Testis (tissue), 2 donors: ENCODE measurements at regions not wholly inside any gene's neighbourhood (a gene's known extent, or its start where the extent isn't known, plus 50 kb on each side); places are given as distances from the start of the nearest gene placed in this dataset.

Experiments used
- DNase-seq: peaks from one replicate; pipeline ENCODE4 v3.0.0-alpha.2; 2019
- H3K27ac ChIP-seq, 2 donors: fragments of 200-600 bp; sonication (generic); one replicate each; pipeline ENCODE4 v1.5.1; 2019
- H3K27me3 ChIP-seq: fragments of 200-600 bp; sonication (generic); one replicate; pipeline ENCODE4 v1.5.1; 2019
- H3K36me3 ChIP-seq: fragments of 200-600 bp; sonication (generic); one replicate; pipeline ENCODE4 v1.5.1; 2017; ENCODE audit warnings: low read depth; ENCODE audit errors: missing control alignments
- H3K4me1 ChIP-seq: fragments of 200-600 bp; sonication (generic); one replicate; pipeline ENCODE4 v1.5.1; 2019
- H3K4me3 ChIP-seq, 2 donors: fragments of 200-600 bp; sonication (generic); one replicate each; pipeline ENCODE4 v1.5.1; 2017 to 2019
- H3K9me3 ChIP-seq: fragments of 200-600 bp; sonication (generic); one replicate; pipeline ENCODE4 v1.5.1; 2017
- POLR2A ChIP-seq: fragments of 450-650 bp; IDR thresholded peaks from one replicate; pipeline ENCODE4 v1.6.1; 2017; ENCODE audit warnings: antibody characterized with exemption, mild to moderate bottlenecking, moderate library complexity
- WGBS, 2 donors: methylation state at CpG; one replicate each; pipeline ENCODE4 v1.1.5; 2018; 5-methylcytosine and 5-hydroxymethylcytosine counted together
- intact Hi-C: fragments of 100-400 bp; cut with DNase I; formaldehyde crosslinking; loops from one replicate; pipeline ENCODE4 v1.15.1; 2023; ENCODE audit warnings: low total_unique reads
- TF ChIP-seq, protein P1 (sequence below), 3 experiments: fragments of 450-650 bp in 2 of 3; fragments of 200-600 bp in 1 of 3; sonication (generic) in 1 of 3; IDR thresholded peaks; one replicate each; pipeline ENCODE4 v1.5.1; 2016 to 2019; ENCODE audit warnings: antibody characterized with exemption in 3 of 3, mild to moderate bottlenecking in 2 of 3, moderate library complexity in 1 of 3

DNA sequence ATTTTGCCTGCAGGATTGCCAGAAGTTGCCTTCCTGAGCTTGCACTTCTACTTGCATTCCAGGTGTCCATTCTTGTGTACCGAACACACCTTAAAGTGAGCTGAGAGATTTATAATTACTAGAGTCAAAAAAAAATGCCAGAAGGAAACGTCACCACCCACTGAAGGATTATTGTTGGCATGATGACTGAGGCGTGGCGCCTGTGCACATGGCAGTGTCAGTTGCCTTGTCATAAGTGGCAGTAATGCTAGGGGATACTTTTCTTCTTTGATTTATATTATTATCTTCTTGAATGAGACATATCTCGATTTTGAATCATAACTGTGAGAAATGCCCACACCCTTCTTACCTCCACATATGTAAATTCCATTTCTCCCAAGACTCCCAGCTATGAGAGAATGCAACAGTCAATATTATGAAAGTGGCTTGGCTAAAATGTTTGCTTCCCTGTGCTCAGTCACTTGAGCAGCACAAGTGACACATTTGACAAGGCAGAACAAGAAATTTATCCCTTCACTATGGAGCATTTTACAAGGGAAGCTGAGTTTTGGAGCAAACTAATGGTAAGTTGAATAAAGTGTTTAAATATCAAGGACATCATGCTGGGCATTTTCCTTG, 149.5 kb upstream of the SASH1 start:
- Histone ChIP-seq H3K27ac (no peak overlapping the region), H3K27me3 (no peaks in the 10 kb centered on the region), H3K4me1 (peaks cover 12% of the 10 kb centered on the region), H3K9me3 (no peaks in the 10 kb centered on the region), H3K4me3 (no peak overlapping the region), H3K36me3 (no peaks in the 10 kb centered on the region)
- WGBS, 2 donors: 86 to 93% methylated on average over 5 of the region's 5 CpGs
- intact Hi-C loops: no loop called here
- TF ChIP-seq POLR2A: no peak
- TF ChIP-seq, protein P1, sequence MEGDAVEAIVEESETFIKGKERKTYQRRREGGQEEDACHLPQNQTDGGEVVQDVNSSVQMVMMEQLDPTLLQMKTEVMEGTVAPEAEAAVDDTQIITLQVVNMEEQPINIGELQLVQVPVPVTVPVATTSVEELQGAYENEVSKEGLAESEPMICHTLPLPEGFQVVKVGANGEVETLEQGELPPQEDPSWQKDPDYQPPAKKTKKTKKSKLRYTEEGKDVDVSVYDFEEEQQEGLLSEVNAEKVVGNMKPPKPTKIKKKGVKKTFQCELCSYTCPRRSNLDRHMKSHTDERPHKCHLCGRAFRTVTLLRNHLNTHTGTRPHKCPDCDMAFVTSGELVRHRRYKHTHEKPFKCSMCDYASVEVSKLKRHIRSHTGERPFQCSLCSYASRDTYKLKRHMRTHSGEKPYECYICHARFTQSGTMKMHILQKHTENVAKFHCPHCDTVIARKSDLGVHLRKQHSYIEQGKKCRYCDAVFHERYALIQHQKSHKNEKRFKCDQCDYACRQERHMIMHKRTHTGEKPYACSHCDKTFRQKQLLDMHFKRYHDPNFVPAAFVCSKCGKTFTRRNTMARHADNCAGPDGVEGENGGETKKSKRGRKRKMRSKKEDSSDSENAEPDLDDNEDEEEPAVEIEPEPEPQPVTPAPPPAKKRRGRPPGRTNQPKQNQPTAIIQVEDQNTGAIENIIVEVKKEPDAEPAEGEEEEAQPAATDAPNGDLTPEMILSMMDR (IDR thresholded peaks at IDR 0.05): no peak
- DNase-seq: no peak

DNA sequence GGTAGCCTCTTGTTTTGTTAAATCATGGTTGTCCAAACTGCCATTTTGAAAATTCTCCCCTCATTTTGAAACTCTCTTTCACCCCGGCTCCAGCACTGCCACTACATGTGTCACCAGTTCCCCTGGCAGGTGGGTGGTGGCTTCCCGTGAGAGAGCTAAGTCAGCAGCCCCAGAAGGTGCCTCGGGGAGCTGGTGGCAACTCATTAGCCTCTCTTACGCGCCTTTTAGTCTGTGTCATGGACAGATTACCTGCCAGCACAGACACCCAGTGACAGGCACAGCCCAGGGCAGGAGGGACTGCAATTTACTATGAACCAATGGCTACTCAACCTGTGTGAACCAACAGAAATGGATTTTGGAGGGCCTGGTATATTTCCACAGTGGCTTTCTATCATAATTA, 147.1 kb upstream of the SASH1 start:
- H3K4me1 ChIP-seq: peaks cover 12% of the 10 kb centered on the region
- no peak overlapping the region for H3K4me3 ChIP-seq
- 95 to 100% methylated on average over 5 of the region's 5 CpGs for WGBS, 2 donors
- intact Hi-C loops: no loop called here
- TF ChIP-seq, protein P1 (IDR thresholded peaks at IDR 0.05): no peak
- no peak for TF ChIP-seq POLR2A
- H3K9me3 ChIP-seq: no peaks in the 10 kb centered on the region
- H3K27me3 ChIP-seq: no peaks in the 10 kb centered on the region
- H3K27ac ChIP-seq: no peak overlapping the region
- DNase-seq: no peak
- no peaks in the 10 kb centered on the region for H3K36me3 ChIP-seq

DNA sequence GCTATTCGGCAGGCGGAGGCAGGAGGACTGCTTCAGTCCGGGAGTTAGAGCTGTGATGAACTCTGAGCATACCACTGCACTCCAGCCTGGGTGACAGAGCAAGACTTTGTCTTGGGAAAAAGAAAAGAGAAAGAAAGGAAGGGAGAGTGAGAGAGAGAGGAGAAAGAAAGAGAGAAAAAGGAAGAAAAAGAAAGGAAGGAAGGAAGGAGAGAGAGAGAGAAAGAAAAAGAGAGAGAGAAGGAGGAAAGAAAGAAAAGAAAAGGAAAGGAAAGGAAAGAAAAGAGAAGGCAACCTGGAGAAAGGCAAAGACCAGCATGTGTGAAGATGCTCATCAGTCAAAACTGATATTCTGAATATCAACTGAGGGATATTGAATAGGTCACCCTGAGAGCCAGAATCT, 143.1 kb upstream of the SASH1 start:
- no peak overlapping the region for H3K4me3 ChIP-seq
- no peaks in the 10 kb centered on the region for H3K4me1 ChIP-seq
- no peak for TF ChIP-seq POLR2A
- TF ChIP-seq, protein P1 (IDR thresholded peaks at IDR 0.05): no peak
- DNase-seq: no peak
- intact Hi-C loops: no loop called here
- H3K27ac ChIP-seq: no peak overlapping the region
- H3K27me3 ChIP-seq: no peaks in the 10 kb centered on the region
- H3K36me3 ChIP-seq: no peaks in the 10 kb centered on the region
- no peaks in the 10 kb centered on the region for H3K9me3 ChIP-seq
- WGBS, 2 donors: 87 to 98% methylated on average over 3 of the region's 3 CpGs

DNA sequence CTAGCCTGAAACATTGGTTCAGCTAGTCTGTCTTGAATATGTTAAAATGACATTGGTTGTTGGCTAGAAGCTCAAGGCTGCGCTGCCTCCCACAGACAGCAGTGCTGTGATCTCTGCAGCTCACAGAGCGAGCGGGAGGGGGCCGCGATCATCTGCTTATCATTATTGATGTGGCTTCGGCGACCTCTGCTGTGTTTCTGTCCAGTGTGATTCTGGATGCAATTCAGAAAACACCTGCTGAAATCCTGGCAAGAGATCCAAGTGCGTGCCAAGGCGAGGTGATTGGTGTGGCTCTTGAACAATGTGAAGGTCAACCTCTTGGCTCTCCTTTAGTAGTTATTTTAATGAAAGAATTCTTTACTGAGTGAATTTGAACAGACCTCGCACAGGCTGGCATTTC, 142.3 kb upstream of the SASH1 start:
- DNase-seq: peak; percentile 77
- intact Hi-C loops: no loop called here
- no peak for TF ChIP-seq POLR2A
- TF ChIP-seq, protein P1 (IDR thresholded peaks at IDR 0.05): no peak
- Histone ChIP-seq H3K36me3 (no peaks in the 10 kb centered on the region), H3K4me1 (no peaks in the 10 kb centered on the region), H3K9me3 (no peaks in the 10 kb centered on the region), H3K4me3 (no peak overlapping the region), H3K27ac (peak overlapping the region in 1 of 2 donors; percentile 8), H3K27me3 (no peaks in the 10 kb centered on the region)
- 34 to 52% methylated on average over 10 of the region's 10 CpGs for WGBS, 2 donors

DNA sequence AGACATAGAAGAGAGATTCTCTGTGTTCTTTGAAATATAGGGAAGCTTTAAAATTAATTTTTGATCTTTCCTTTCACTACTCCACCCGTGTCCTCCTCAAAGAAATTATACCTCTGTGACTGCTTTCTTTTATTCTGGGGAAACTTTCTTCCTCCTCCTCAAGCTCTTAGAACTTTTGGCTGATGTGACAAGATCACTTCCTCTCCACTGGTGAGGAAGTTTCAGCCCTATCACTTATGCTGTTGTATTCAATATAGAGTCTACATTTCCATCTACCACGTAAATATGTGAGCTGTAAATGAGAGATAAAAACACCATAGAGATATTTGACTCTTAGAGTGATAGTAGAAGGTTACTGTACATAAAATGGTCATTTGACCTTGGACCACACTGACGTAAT, 141.9 kb upstream of the SASH1 start:
- Histone ChIP-seq H3K9me3 (no peaks in the 10 kb centered on the region), H3K4me1 (no peaks in the 10 kb centered on the region), H3K36me3 (no peaks in the 10 kb centered on the region), H3K27me3 (no peaks in the 10 kb centered on the region), H3K4me3 (no peak overlapping the region), H3K27ac (no peak overlapping the region)
- intact Hi-C loops: no loop called here
- TF ChIP-seq, protein P1 (IDR thresholded peaks at IDR 0.05): no peak
- no peak for TF ChIP-seq POLR2A
- WGBS, 2 donors: 56 to 70% methylated on average over 3 of the region's 3 CpGs
- no peak for DNase-seq
